Fibroblast of pulmonary artery (primary cell): ENCODE measurements at regions not wholly inside any gene's neighbourhood (a gene's known extent, or its start where the extent isn't known, plus 50 kb on each side); places are given as distances from the start of the nearest gene placed in this dataset.

Experiments
- DNase-seq: peaks from one replicate; pipeline ENCODE4 v3.0.0-alpha.2; 2010; ENCODE audit warnings: low read depth
- H3K4me3 ChIP-seq: replicated peaks from 2 replicates; pipeline ENCODE4 v1.5.1; 2011; ENCODE audit warnings: low read depth, mild to moderate bottlenecking, control low read depth, low read length, moderate library complexity
- CTCF ChIP-seq: IDR thresholded peaks from 2 replicates; pipeline ENCODE4 v1.5.1; 2011; ENCODE audit warnings: mild to moderate bottlenecking, control low read depth, low read length, inconsistent platforms; ENCODE audit errors: missing control alignments

GRCh38 chr3:25288413-25288812, 139.7 kb upstream of the RARB start:
- no peak for DNase-seq
- H3K4me3 ChIP-seq: no peak overlapping the region
- no peak for TF ChIP-seq CTCF

DNA sequence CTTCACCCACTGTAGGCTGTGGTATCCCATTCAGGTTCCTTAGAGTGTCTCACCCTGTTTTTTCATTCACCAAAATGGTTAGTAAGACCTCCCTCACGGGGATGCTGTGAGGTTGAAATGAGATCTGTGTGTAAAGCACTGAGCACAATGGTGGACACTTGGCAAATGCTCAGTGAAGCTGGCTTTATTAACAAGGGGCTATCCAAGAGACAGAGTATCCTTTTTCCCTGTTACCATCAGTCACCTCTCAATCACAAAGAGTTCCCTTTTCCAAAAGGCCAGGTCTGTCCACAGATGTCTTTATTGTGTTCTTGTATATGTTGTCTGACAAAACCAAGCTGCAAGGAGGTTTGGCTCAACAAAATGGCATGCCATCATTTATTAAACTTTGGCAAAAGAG, 138.9 kb upstream of the RARB start:
- DNase-seq: no peak
- no peak overlapping the region for H3K4me3 ChIP-seq
- TF ChIP-seq CTCF: no peak

DNA sequence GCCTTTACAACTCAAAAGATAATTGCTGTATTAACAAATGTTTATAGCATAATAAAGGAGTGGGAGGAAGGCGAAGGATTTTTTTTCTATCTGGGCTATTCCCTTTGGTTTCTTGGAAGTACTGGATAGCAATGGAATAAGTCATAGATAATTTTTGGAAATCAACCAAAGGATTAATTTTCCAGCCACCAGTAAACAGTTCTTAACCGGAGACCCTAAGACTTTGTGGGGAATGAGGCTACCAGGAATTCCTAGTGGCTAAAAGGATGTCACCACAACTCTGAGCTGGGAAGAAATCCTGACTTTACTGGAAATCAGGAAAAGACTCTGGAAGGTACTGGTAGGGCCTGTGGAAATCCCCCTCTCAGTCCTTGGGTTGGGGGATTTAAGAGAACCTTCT, 138.4 kb upstream of the RARB start:
- TF ChIP-seq CTCF: no peak
- no peak for DNase-seq
- no peak overlapping the region for H3K4me3 ChIP-seq

DNA sequence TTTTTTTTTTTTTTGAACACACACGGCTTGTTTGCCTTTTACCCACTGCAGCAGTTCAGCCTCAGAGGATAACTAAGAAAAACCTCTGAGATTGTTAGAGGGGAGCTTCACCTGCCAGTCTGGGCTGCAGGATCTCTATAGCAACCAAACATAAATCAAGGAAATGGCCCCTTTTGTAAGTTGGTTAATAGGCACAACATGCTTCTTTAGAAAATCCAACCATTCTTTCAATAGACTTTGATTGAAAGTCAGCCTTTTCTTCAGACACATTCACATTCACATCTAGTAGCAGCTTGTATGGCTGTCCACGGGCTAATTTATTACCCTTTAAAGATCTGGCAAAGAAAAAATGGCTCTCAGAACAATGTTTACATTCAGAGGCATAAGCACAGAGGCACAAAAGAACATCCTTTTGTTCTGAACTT, 136.6 kb upstream of the RARB start:
- no peak overlapping the region for H3K4me3 ChIP-seq
- DNase-seq: no peak
- TF ChIP-seq CTCF: no peak

DNA sequence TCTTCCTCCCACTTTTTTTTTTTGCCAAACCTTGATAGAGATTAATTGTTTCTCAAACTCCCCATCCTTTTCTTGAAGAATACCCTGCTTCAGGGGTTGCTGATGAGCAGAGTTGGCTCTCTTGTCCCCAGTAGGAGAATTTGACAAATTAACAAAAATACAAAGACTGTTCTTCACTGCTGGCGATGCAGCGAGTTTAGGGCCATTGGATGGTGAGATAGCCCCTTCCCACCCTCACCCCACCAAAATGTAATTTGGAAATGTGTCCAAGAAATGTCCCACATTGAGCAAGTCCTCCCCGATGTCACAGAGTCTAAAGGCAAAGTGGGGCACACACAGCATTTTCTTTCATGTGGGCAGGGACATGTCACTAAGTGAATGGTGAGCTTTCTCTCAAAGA, 136.0 kb upstream of the RARB start:
- no peak overlapping the region for H3K4me3 ChIP-seq
- DNase-seq: no peak
- TF ChIP-seq CTCF: no peak

- no peak for TF ChIP-seq CTCF
- no peak overlapping the region for H3K4me3 ChIP-seq
- DNase-seq: no peak
Measured at GRCh38 chr3:25292595-25292994, 135.5 kb upstream of the RARB start.

DNA sequence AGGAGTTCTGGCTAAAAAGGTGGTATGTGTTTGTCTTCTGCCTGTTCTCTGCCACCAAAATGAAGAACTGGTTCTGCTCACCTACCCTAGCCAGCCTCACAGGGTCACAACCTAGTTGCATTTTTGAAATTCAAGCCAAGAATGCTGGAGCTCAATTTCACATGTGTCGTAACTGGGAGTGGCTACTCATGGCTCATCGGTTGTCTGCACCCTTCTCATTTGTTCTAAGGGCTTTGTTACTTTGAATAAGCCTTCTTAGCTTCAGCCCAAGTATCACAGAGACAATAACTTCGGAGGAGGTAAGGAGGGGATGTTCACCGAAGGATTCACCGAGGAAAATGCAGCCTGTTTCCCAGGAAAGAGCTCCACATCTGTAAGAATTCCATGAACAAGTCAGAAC, 134.3 kb upstream of the RARB start:
- no peak overlapping the region for H3K4me3 ChIP-seq
- peak; percentile 3 for DNase-seq
- TF ChIP-seq CTCF: no peak
